ENCODE measurements at regions not wholly inside any gene's neighbourhood (a gene's known extent, or its start where the extent isn't known, plus 50 kb on each side); places are given as distances from the start of the nearest gene placed in this dataset.

GRCh38 chr18:44557616-44558151 is 123.0 kb upstream of the SETBP1 start:
- DNase-seq (no peak), ATAC-seq (no peak)
- Histone ChIP-seq H3K9me3 (no peaks in the 10 kb centered on the region), H3K27ac (no peak overlapping the region), H3K4me1 (no peaks in the 10 kb centered on the region), H3K27me3 (no peaks in the 10 kb centered on the region), H3K4me3 (no peak overlapping the region), H3K36me3 (no peaks in the 10 kb centered on the region)
- intact Hi-C loops (cut with DNase I), result no loop called here
- TF ChIP-seq CTCF (IDR thresholded peaks at IDR 0.05), result no peak

GRCh38 chr18:44558767-44559166 is 121.9 kb upstream of the SETBP1 start:
- no peaks in the 10 kb centered on the region for H3K4me1 ChIP-seq
- no peak for TF ChIP-seq CTCF (IDR thresholded peaks at IDR 0.05)
- no peaks in the 10 kb centered on the region for H3K27me3 ChIP-seq
- intact Hi-C loops (cut with DNase I), result no loop called here
- DNase-seq (no peak), ATAC-seq (no peak)
- no peak overlapping the region for H3K27ac ChIP-seq
- H3K4me3 ChIP-seq, result no peak overlapping the region
- H3K36me3 ChIP-seq, result no peaks in the 10 kb centered on the region
- no peaks in the 10 kb centered on the region for H3K9me3 ChIP-seq

- no peak overlapping the region for H3K27ac ChIP-seq
- H3K36me3 ChIP-seq, result no peaks in the 10 kb centered on the region
- no peak for DNase-seq
- H3K4me1 ChIP-seq, result no peaks in the 10 kb centered on the region
- no peak for ATAC-seq
- intact Hi-C loops (cut with DNase I), result no loop called here
- H3K9me3 ChIP-seq, result no peaks in the 10 kb centered on the region
- H3K4me3 ChIP-seq, result no peak overlapping the region
- no peaks in the 10 kb centered on the region for H3K27me3 ChIP-seq
- TF ChIP-seq CTCF (IDR thresholded peaks at IDR 0.05), result no peak
Observed at GRCh38 chr18:44562986-44563385, 117.7 kb upstream of the SETBP1 start.

GRCh38 chr18:44564922-44565321 is 115.8 kb upstream of the SETBP1 start:
- Histone ChIP-seq H3K4me3 (no peak overlapping the region), H3K36me3 (no peaks in the 10 kb centered on the region), H3K27ac (no peak overlapping the region), H3K9me3 (no peaks in the 10 kb centered on the region), H3K4me1 (no peaks in the 10 kb centered on the region), H3K27me3 (no peaks in the 10 kb centered on the region)
- TF ChIP-seq CTCF (IDR thresholded peaks at IDR 0.05), result no peak
- intact Hi-C loops (cut with DNase I), result no loop called here
- DNase-seq, result no peak
- ATAC-seq, result peak; percentile 49

GRCh38 chr18:44568342-44568741 is 112.3 kb upstream of the SETBP1 start:
- ATAC-seq (no peak), DNase-seq (no peak)
- intact Hi-C loops (cut with DNase I), result no loop called here
- H3K9me3 ChIP-seq, result no peaks in the 10 kb centered on the region
- no peak overlapping the region for H3K27ac ChIP-seq
- H3K4me3 ChIP-seq, result no peak overlapping the region
- no peak for TF ChIP-seq CTCF (IDR thresholded peaks at IDR 0.05)
- no peaks in the 10 kb centered on the region for H3K4me1 ChIP-seq
- no peaks in the 10 kb centered on the region for H3K36me3 ChIP-seq
- H3K27me3 ChIP-seq, result no peaks in the 10 kb centered on the region

GRCh38 chr18:44568986-44569385 is 111.7 kb upstream of the SETBP1 start:
- DNase-seq (no peak), ATAC-seq (no peak)
- intact Hi-C loops (cut with DNase I), result no loop called here
- Histone ChIP-seq H3K27ac (no peak overlapping the region), H3K27me3 (no peaks in the 10 kb centered on the region), H3K4me1 (no peaks in the 10 kb centered on the region), H3K36me3 (no peaks in the 10 kb centered on the region), H3K9me3 (no peaks in the 10 kb centered on the region), H3K4me3 (no peak overlapping the region)
- no peak for TF ChIP-seq CTCF (IDR thresholded peaks at IDR 0.05)

Measured in upper lobe of right lung (tissue), 1 donor.